Activated gamma-delta T cell treated with anti-CD3 and anti-CD28 coated beads, Interleukin-2, amount 50 U/mL, for 16 hours (primary cell): ENCODE measurements at regions not wholly inside any gene's neighbourhood (a gene's known extent, or its start where the extent isn't known, plus 50 kb on each side); places are given as distances from the start of the nearest gene placed in this dataset.

Experiments
- DNase-seq: peaks from one replicate; pipeline ENCODE4 v3.0.0-alpha.2; 2020; ENCODE audit warnings: low read depth

DNA sequence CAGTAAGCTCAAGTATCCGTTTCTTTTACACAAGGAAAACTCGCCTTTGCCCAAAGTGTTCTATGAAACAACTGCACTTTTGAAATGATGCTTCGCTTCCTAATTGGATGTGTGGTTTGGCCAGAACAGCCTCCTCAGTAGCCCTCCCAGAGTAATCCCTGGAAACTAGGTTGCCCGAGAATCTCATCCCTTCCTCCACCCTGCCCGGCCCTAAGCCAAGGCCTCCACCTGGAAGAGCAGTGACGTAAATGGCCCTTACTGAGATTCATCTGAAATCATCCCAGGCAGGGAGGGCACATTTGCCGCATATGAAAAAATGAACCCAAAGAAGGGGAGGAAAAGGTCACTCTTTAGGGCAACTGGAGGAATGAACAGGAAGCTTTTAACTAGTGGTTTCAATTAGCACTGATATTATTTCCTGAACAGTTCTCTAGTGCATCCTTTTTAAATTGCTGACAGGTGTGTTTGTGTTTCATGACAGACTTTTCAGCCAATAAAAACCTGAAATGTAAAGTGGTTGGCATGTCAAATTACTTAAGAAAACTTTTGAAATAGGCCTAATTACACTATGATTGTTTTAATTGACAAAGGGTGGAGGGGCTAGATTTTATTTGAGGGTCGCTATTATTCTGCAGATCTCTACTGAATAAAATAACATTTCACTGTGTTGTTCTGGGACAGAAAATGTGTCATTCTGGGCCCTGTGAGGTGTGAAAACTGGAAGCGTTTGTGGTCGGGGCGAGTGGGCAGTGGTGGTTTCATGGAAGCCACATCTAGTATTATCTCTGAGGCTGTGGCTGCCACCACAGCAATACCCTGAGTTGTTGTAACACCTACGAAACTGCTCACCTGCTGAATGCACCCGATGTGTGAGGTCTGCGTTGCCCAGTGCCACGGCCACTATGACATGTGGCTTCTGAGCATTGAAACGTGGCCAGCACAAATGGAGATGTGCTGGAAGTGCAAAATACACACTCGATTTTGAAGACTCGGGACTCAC lies 112.1 kb downstream of the ZIC5 start:
- DNase-seq, result peak; percentile 44

DNA sequence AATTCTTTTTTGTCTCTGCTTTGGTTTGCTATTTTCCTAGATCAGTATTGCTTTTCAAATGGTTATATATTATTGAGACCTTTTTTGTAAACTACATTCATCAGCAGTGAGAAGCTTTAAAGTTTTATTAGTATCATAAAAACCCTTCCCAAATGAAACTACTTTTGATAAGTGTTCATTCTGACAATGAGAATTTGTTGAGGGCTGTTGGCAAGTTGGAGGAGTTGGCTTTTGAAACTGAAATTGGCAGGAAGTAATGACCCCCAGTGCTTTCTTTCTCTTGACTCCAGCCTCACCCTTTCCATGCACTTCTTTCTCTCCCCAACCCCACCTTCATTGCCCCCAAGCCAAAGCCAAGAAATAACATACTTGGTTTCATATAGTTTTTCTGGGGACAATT lies 113.8 kb downstream of the ZIC5 start:
- no peak for DNase-seq

DNA sequence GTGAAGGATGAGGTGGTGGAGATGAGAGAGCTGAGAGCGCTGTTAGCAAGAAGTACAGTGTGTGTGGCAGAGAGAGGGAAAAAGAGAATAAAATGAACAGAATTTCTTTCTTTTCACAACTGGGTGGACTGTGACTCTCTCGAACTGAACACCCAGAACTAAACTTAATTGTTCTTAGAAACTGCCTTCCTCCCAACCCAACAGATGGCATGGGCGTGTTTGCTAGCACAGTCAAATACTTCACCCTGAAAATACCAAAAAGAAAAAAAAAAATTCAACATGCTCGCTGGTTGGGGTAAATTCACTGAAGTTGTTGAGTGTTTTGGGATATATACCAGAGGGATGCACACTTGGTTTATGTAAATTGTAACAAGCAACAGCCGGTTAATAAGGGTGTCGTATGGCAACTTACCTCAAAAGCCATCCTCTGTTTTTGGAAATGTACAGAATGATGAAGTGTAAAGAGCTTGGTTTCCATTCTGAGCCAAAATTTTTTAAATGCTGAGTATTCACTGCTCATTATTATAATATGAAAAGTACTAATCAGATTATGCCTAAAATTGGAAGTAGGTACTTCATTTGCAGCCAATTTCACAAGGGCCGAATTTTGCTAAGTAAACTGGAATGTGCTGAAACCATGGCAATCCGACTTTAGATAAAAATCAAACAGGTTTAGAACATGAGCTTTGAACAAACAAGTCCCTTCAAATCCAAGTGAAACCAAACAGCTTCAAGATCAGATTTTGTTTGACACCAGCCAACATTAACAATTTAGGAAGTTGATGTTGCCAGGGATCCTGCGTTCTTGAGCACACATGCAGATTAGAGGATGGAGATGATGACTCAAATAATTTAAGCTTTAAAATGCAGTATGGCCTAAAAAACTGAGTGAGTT lies 115.8 kb downstream of the ZIC5 start:
- DNase-seq, result no peak

DNA sequence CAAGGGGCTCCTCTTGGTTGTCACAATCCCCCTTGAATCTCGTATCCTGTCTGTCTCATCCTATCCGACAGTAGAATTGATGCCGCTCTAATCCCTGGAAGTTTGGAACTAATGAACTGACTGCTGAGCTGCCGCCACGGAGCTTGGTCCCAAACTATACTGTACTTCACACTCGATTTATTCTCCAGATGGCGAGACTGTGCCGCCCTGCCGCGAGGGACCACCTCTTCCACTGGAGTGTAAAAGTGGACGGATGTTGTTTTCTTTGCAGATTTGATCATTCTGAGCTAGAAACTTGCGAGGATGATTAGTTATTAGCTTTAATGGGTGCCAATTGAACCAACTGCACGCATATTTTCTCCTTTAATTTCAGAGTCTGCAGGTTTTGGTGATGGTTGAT lies 117.2 kb downstream of the ZIC5 start:
- DNase-seq, result no peak

DNA sequence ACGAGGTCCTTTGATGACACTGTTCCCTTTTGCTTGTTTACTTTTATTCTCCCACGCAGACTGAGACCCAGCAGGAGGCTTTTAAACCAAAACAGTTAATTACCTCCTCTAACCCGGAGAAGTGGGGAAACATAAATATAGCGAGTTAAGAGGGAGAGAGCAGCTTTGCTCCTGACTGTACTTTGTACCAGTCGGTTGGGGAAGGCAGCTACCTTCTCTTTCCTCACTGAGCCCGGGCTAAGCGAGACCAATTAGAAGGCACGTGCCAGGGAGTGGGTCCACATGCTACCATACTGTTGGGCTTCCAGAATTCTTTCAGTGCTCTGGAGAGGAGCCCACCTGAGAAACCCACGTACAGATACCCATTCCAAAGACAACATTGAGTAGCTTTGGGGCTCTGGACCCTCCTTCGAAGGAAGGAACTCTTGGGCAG lies 124.2 kb downstream of the ZIC5 start:
- no peak for DNase-seq

DNA sequence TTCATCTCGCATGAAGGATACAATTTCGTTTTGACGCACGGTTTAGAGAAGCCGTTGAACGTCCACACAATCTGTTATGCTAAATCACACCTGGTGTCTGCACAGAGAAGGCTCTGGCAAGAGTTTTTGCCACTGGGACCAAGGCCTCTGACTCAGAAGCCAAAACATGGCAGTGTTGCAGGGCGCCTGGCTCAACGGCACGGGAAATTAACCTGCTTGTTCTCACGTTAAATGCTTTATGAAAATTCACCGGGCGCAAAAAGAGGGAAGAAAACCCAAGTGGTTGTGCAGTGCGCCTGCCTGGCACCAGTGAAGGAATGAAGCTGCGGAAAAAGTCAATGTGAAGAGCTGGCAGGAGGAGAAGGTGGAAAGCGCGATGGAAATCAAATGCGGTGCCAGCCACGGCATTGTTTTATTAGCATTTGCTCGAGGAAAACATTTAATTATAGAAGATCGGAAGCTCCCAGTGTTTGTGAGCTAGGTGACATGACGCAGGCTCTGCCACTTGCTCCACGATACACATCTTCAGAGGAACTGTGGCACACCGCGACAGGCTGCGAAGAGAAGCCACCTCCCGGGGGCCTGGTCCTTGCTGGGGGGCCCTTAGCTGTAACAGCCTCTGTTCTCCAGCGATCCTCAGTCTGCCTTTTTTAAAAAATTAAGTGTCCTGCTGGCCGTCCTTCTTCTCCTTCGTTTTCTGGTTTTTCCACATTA lies 126.2 kb downstream of the ZIC5 start:
- no peak for DNase-seq

DNA sequence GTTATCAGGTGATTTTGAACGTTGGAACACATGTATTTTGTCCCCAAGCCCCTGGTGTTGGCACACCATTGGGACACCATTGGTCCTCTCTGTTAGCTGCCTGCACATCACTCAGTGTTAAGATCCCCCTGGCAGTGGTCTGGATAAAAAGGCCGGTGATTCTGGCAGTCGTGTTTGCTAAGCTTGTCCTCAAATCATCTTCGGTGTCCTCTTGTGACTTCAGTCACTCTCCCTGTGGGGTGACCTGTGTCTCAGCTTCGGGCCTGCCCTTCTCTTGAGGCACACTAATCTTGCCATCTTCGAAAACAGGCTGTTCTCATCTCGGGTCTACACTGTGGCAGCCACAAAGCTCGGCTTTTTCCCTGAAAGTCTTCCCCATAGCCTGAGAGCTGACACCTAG lies 127.1 kb downstream of the ZIC5 start:
- DNase-seq, result no peak

DNA sequence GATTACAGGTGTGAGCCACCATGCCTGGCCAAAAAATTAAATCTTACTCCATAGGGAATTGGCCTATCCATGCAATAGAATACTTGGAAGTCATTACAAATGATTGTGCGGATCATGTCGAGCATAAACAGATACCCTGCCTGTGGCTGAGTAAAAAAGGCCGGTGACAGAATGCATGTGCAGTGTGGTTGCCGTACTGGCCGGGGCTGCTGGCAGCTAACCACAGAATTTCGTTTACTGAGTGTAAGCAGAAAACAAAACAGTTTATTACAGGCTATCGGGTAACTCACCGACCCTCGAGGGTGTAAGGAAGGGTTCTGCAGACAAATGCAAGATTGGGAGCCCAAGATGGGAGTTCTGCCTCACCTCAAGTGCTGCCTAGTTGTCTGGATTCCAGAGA lies 127.7 kb downstream of the ZIC5 start:
- DNase-seq, result no peak

DNA sequence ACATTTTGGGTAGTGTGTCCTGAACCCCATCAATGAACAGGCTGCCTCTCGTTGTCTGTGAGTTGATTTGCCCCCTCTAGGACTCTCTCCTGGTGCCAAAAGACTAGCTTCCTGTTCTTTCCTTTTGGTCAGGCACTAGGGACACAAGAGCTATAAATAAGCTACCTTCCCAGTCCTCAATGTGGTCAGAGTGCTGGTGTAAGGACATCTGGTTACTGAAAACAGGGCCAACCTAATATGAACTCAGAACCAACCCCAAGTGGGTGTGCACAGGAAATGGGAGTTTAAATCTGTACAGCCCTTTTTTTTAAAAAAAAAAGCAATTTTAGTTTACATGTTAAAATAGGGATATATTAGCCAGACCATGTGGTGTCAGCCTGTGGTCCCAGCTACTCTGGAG lies 129.2 kb downstream of the ZIC5 start:
- DNase-seq, result no peak

DNA sequence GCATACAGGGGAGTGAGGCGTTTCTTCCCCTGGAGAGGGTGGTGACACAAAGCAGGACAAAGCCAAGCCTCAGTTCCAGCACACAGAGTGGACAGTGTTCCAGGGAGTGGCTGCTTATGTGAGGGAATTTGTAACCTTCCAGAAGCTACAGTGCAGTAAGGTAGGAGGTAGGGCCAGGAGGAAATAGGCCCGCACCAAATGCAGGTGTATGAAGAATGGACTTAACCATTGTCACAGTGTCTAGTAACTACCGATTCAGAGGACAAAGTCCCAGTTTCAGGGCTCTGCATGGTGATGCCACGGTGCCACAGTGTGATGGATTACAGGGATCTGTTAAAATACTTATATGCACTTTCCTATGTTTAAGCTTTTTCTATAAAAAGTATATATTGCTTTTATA lies 135.3 kb downstream of the ZIC5 start:
- DNase-seq, result no peak

DNA sequence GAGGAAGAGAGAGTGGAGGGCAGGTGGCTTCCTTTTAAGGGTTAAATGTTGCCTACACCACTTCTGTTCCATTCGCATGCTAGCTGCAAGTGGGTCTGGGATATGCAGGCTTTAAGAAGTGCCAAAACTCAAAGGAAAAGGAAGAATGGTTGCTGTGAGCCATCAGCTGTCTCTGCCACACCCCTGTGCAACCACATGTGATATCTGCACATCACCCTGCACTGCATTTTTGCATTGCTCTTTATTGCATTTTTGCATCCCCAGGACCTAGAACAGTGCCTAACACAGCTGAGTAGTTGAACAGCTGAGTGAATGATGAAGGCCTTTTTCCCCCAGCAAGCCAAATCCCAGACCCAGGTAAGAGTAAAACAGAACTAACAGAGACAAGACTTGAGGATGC lies 136.1 kb downstream of the ZIC5 start:
- no peak for DNase-seq

DNA sequence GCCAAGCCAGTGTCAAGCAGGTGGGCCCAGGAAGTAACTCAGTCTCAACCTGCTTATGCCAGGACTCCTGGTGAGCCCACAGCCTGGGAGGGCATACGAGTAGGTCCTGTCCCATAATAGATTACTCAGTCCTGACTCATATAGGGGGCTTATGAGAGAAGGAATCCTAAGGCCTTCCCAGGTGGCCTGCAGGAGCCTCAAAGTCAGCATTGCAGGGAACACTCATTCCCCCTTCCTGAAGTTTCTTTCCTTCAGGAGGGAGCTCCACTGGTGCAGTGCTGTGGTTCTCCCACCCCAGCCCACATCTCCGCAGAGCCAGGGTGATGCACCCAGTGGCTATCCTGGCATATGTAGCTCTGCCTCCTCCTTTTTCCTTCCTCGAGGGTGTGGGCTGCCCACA lies 137.3 kb downstream of the ZIC5 start:
- no peak for DNase-seq

DNA sequence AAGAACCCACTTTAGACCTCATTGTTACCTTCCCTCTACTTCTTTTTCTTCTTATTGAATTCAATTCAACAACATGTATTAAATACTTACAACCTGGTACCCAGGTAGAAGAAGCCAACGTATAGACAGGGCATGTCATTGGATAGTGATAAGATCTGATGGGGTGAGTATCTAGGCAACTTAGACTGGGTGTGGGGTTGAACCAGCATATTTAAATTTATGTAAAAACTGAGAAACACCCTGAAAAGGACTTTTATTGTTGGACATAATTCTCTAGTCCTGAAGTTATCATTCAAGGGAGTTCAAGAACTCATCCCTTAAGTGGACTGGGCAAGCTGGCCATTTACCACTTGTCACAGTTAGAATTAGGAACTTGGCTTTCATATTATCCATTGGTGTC lies 139.2 kb downstream of the ZIC5 start:
- no peak for DNase-seq

DNA sequence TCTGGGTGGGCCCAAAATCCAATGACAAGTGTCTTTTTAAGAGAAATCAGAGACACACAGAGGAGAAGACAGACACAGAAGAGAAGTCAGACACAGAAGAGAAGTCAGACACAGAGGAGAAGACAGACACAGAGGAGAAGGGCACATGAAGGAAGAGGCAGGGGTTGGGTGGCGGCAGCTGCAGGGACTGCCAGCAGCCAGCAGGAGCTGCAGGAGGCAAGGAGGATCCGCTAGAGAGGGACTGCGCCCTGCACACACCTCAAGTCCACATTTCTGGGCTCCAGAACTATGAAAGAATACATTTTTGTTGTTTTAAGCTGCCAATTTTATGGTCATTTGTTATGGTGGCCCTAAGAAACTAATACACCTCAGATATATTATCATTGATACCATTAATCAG lies 140.6 kb downstream of the ZIC5 start:
- no peak for DNase-seq

DNA sequence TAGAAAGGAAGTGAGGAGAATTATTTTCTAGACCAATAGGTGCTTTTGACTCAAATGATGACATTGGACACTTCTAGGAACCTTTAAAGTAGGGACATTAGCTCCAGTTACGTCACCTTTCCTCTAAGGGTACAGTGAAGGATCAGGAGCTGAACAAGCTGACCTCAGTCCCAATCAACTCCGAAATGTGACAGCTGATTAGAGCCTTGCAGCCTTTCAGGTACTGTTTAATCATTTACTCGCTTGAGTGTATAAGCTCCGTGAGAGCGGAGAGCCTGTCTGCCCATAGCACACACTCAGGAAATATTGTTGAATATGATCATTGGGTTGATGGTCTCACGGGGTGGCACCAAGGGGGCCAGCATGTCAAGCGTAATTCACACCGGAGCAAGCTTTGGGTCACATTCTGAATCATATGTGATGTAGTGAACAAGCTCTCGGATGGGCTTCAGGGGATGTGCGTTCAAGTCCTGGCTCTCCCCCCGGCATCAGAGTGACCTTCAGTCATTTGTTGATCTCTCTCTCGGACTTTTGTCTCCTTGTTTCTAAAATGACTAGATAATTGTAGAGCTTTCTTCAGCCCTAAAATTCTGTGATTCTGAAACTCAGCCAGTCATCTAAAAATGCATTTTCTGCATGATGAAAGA lies 141.9 kb downstream of the ZIC5 start:
- DNase-seq, result no peak

DNA sequence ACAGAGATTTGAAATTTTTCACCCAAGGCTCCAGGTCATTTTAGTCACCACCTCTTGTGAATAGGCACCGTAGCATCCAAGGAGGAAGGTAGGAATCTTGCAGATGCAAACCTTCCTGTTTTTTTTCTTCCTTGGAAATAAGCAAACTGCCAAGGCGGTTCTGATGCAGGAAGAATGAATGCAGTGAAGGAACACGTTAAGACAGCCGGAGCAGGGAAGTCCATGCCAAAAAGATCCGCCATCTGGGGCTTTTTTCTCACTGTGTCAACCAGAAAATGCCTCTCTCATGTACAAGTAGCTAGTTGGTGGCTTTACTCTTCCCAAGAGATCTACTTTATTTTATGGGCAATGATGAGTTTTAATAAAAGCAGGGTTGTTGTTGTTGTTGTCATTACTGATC lies 142.4 kb downstream of the ZIC5 start:
- no peak for DNase-seq

DNA sequence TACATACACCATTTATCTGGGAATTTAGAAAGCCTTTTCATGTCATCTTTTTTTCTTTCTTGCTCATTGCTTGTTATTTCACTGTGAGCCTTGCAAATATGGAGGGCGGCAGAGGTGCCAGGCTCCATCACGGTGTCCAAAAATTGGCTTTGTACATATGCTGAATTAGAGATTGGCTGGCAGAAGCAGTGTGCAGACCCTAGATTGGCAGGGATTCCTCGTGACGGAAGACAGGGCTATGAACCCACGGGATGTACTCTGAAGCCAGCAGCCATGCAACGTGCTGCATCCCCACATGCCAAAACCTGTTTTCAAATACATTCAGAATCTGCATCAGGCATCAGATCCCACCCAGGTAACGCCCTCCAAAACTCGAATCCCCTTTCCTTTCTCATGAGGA lies 142.8 kb downstream of the ZIC5 start:
- DNase-seq, result no peak

DNA sequence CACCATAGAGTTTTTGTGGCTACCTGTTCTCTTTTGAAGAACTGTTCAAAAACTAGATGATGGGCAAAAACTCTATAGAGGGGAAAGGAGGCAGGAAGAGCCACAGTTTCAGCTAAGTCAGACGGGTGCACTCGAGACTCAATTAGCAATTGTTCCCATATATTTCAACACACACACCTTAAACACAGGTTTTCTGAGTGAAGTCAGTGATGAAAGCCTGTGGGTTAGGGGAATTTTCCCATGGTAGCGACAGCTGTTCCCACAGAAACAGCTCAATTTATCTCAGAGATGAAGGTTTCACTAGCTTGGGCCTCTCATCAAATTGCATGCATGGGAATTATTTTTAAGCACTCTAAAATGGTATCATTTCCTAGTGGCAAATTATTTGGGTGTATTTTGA lies 143.4 kb downstream of the ZIC5 start:
- no peak for DNase-seq

DNA sequence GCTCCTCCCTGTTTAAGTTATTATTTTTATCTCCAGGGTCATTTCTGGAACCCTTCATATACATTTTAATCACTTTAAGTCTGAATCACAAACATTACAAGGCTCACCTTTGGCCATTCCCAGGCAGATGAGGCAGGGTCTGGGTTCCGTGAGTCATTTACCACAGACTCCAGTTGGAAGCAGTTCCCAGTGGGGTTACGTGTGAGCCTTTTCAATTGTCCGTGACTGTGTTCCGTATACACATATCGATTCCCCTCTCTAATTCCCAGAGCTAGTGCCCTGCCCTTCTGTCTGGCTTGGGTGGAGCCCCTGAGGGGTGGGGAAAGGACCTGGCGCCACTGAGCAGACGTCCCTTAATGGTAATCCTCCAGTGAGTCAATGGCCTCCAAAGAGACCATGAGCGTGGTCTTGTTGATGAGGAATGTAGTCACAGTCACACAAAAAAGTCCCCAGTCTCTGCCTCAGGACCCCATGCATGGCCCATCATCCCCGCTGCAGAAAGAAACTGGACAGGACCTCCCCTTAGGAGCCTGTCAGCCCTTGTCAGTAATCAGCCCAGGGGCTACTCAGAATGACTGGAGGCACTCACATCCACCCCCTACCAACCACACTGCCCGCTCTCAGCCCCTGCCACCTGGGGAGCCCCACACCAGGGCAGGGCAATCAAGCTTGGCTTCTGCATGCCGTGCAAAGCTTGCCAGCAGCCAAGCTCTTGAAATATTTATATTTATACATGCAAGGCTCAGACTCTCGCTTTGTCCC lies 144.4 kb downstream of the ZIC5 start:
- DNase-seq, result no peak

DNA sequence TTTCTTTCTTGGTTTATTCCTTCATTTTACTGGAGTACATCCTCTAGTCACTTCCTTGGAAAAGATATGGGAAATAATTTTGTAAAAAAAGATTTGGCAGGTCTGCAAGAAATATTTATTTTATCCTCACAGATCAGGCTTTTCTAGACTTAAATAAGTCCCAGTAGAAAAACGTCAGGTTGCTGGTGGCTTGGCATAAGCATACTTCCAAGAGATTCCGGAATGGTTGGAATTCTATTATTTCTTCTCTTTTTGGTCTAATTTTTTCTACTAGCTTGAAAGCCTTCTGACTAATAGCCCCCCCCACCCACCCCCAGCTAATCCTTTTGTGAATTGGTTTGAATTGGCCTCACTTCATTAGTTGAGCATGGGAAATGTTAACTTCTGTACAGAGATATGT lies 147.6 kb downstream of the ZIC5 start:
- DNase-seq, result no peak

DNA sequence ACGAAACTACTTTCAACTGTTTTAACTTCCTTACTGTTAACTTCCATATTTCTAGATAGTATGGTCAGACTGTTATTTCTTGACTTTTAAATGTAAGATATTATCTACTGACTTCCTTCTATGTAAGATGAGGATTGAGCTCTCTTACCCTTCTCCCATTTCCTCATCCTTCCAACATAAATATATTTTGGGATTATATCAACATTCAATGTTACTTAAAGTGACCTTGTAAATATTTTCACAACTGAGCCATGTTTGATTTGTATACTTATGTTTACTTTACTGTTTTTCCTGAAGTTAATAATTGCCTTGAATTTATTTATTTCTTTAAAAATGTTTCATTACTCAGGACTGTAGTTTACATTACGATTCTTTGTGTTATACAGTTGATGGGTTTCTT lies 148.7 kb downstream of the ZIC5 start:
- no peak for DNase-seq
